ENCODE measurements at regions not wholly inside any gene's neighbourhood (a gene's known extent, or its start where the extent isn't known, plus 50 kb on each side); places are given as distances from the start of the nearest gene placed in this dataset.
A peak's percentile ranks its signal among the peaks of the same experiment; 100 is the strongest.

DNA sequence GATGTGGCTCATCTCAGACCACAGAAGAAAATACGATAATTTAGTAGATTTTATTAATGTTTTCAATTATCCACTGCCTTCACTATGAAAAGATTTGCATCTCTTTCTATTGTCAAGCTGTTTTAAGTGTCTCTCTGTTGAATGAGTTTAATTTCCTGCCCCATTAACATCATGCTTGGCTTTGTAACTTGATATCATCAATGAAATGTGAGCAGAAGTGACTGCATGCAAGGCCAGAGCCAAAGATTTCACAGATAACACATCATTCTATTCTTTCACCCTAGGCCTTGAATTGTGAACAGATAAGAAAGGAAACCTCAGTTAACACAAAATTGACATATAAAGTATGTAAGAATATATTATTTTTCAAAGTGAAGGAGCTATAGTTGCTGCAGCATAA is 986.4 kb upstream of the CDH18 start:
- no TSS peak for BruUV-seq (replicated peaks)
- peak; percentile 87 for DNase-seq (ENCODE audit: low spot score)
- ChIA-PET CTCF (no interaction called here), POLR2A (ENCODE audit: low non-redundant PET) (interaction anchor here (0.7 kb wide), 1 partner anchor 839 kb away, joined by 3 read pairs; no protein-coding TSS in a partner anchor)
- no peak overlapping the region for H3K27ac ChIP-seq (ENCODE audit: low read depth, low read length, poor library complexity, severe bottlenecking)
- H3K9me3 ChIP-seq (ENCODE audit: low read depth, low read length, poor library complexity, severe bottlenecking) = no peaks in the 10 kb centered on the region
- no peak overlapping the region for H3K4me3 ChIP-seq (ENCODE audit: low read depth, low read length, poor library complexity, severe bottlenecking)
- H3K27me3 ChIP-seq (replicated peaks; ENCODE audit: insufficient read depth, low read depth, low read length, poor library complexity) = peaks cover 31% of the 10 kb centered on the region
- TF ChIP-seq, protein P1, sequence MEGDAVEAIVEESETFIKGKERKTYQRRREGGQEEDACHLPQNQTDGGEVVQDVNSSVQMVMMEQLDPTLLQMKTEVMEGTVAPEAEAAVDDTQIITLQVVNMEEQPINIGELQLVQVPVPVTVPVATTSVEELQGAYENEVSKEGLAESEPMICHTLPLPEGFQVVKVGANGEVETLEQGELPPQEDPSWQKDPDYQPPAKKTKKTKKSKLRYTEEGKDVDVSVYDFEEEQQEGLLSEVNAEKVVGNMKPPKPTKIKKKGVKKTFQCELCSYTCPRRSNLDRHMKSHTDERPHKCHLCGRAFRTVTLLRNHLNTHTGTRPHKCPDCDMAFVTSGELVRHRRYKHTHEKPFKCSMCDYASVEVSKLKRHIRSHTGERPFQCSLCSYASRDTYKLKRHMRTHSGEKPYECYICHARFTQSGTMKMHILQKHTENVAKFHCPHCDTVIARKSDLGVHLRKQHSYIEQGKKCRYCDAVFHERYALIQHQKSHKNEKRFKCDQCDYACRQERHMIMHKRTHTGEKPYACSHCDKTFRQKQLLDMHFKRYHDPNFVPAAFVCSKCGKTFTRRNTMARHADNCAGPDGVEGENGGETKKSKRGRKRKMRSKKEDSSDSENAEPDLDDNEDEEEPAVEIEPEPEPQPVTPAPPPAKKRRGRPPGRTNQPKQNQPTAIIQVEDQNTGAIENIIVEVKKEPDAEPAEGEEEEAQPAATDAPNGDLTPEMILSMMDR (conservative IDR thresholded peaks at IDR 0.05; ENCODE audit: low read depth, low read length) = no peak
- TF ChIP-seq EZH2 (IDR thresholded peaks at IDR 0.05; ENCODE audit: borderline replicate concordance, low read depth, low read length, poor library complexity, severe bottlenecking) = no peak
- intact Hi-C loops (cut with micrococcal nuclease; ENCODE audit: unreplicated experiment) = loop anchor here (2.0 to 10.0 kb wide), 4 partner anchors 160 to 823 kb away; no protein-coding TSS in a partner anchor
- H3K36me3 ChIP-seq (ENCODE audit: insufficient read depth, low read length, poor library complexity, severe bottlenecking) = no peaks in the 10 kb centered on the region
- peaks cover 28% of the 10 kb centered on the region for H3K4me1 ChIP-seq (ENCODE audit: insufficient read depth, low read length, poor library complexity, severe bottlenecking)

DNA sequence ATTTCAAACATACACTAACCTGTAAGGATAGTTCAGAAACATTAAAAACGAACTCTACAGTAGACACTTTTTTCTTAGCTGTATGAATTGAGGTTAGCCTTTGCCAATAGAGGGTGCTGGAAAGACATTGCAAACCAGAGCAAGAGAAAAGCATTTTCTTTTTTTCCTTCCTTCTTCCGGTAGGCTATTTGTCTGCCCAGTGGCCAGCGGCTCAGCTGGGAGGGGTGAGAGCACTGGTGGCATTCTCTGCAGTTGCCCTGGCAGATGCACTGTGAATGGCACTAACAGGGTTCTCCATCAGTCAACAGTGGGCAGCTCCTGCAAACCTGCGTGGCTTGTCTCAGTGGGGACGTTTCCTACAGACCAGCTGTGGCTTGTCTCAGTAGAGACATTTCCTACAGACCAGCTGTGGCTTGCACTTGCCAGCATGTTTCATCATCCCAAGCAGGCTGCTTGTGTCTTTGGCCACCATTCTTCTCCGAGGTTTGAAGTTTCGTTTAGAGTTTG is 984.5 kb upstream of the CDH18 start:
- no peak for TF ChIP-seq EZH2 (IDR thresholded peaks at IDR 0.05; ENCODE audit: borderline replicate concordance, low read depth, low read length, poor library complexity, severe bottlenecking)
- TF ChIP-seq, protein P1 (conservative IDR thresholded peaks at IDR 0.05; ENCODE audit: low read depth, low read length) = peak; percentile 74
- ChIA-PET POLR2A (ENCODE audit: low non-redundant PET) (no interaction called here), CTCF (no interaction called here)
- Histone ChIP-seq H3K9me3 (ENCODE audit: low read depth, low read length, poor library complexity, severe bottlenecking) (no peaks in the 10 kb centered on the region), H3K36me3 (ENCODE audit: insufficient read depth, low read length, poor library complexity, severe bottlenecking) (no peaks in the 10 kb centered on the region), H3K4me3 (ENCODE audit: low read depth, low read length, poor library complexity, severe bottlenecking) (peak overlapping the region; percentile 40), H3K27me3 (replicated peaks; ENCODE audit: insufficient read depth, low read depth, low read length, poor library complexity) (peaks cover 29% of the 10 kb centered on the region), H3K4me1 (ENCODE audit: insufficient read depth, low read length, poor library complexity, severe bottlenecking) (peaks cover 28% of the 10 kb centered on the region), H3K27ac (ENCODE audit: low read depth, low read length, poor library complexity, severe bottlenecking) (no peak overlapping the region)
- intact Hi-C loops (cut with micrococcal nuclease; ENCODE audit: unreplicated experiment) = loop anchor here (2.0 to 10.0 kb wide), 4 partner anchors 162 to 825 kb away; no protein-coding TSS in a partner anchor
- DNase-seq (ENCODE audit: low spot score) = peak; percentile 80
- no TSS peak for BruUV-seq (replicated peaks)

DNA sequence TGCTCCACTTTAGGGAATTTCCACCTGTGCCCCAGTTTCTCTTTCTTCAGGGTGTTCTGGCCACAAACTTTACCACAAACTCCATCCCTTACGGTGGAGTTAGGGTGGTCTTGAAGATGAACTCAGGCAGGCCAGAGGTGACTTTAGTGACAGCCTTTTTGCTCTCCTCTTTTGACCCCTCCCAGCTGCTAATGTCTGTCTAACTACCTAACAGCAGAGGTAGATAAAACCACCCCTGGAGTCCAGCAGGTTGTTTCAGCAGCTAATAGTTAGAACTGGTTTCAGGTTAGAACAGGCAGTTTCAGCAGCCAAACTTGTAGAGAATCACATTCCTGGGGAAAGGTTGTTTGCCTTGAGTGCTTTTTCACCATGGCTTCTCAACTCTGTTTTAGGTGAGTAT is 971.3 kb upstream of the CDH18 start:
- no peaks in the 10 kb centered on the region for H3K9me3 ChIP-seq (ENCODE audit: low read depth, low read length, poor library complexity, severe bottlenecking)
- no peak overlapping the region for H3K27ac ChIP-seq (ENCODE audit: low read depth, low read length, poor library complexity, severe bottlenecking)
- CTCF ChIA-PET = no interaction called here
- no TSS peak for BruUV-seq (replicated peaks)
- no peak for DNase-seq (ENCODE audit: low spot score)
- H3K36me3 ChIP-seq (ENCODE audit: insufficient read depth, low read length, poor library complexity, severe bottlenecking) = no peaks in the 10 kb centered on the region
- no peaks in the 10 kb centered on the region for H3K27me3 ChIP-seq (replicated peaks; ENCODE audit: insufficient read depth, low read depth, low read length, poor library complexity)
- no peak overlapping the region for H3K4me3 ChIP-seq (ENCODE audit: low read depth, low read length, poor library complexity, severe bottlenecking)
- intact Hi-C loops (cut with micrococcal nuclease; ENCODE audit: unreplicated experiment) = no loop called here
- POLR2A ChIA-PET (ENCODE audit: low non-redundant PET) = no interaction called here
- no peak for TF ChIP-seq EZH2 (IDR thresholded peaks at IDR 0.05; ENCODE audit: borderline replicate concordance, low read depth, low read length, poor library complexity, severe bottlenecking)
- no peaks in the 10 kb centered on the region for H3K4me1 ChIP-seq (ENCODE audit: insufficient read depth, low read length, poor library complexity, severe bottlenecking)

DNA sequence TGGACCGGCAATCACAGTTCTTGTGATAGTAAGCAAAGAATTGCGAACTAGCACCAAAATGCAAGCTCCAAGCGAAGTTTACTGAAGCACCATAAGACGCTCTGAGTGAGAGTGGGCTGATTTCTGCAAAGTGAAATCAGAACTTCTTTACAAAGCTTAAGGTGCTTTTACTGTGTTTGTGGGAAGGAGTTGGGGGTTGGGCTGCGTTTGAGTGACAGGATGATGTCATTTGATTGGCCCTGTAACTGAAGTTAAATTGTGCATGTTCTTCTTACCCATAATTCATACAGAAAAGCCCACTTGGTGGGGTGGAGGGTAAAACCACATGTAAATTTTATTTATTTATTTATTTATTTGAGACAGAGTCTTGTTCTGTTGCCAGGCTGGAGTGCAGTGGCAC is 970.6 kb upstream of the CDH18 start:
- Histone ChIP-seq H3K4me3 (ENCODE audit: low read depth, low read length, poor library complexity, severe bottlenecking) (no peak overlapping the region), H3K27ac (ENCODE audit: low read depth, low read length, poor library complexity, severe bottlenecking) (no peak overlapping the region), H3K4me1 (ENCODE audit: insufficient read depth, low read length, poor library complexity, severe bottlenecking) (no peaks in the 10 kb centered on the region), H3K36me3 (ENCODE audit: insufficient read depth, low read length, poor library complexity, severe bottlenecking) (no peaks in the 10 kb centered on the region), H3K27me3 (replicated peaks; ENCODE audit: insufficient read depth, low read depth, low read length, poor library complexity) (no peaks in the 10 kb centered on the region), H3K9me3 (ENCODE audit: low read depth, low read length, poor library complexity, severe bottlenecking) (no peaks in the 10 kb centered on the region)
- BruUV-seq (replicated peaks) = no TSS peak
- DNase-seq (ENCODE audit: low spot score) = no peak
- ChIA-PET CTCF (no interaction called here), POLR2A (ENCODE audit: low non-redundant PET) (no interaction called here)
- intact Hi-C loops (cut with micrococcal nuclease; ENCODE audit: unreplicated experiment) = no loop called here
- TF ChIP-seq, protein P1 (conservative IDR thresholded peaks at IDR 0.05; ENCODE audit: low read depth, low read length) = no peak
- no peak for TF ChIP-seq EZH2 (IDR thresholded peaks at IDR 0.05; ENCODE audit: borderline replicate concordance, low read depth, low read length, poor library complexity, severe bottlenecking)

Measured in A673 (cell line).